GM12891 (cell line): ENCODE measurements at regions not wholly inside any gene's neighbourhood (a gene's known extent, or its start where the extent isn't known, plus 50 kb on each side); places are given as distances from the start of the nearest gene placed in this dataset.

Experiments used
- POLR2A ChIP-seq: IDR thresholded peaks from 2 replicates; pipeline ENCODE4 v1.6.1; 2011; ENCODE audit warnings: low read depth, low read length, control low read depth
- TAF1 ChIP-seq: IDR thresholded peaks from 2 replicates; pipeline ENCODE4 v1.6.1; 2011; ENCODE audit warnings: low read depth, low read length, control low read depth

DNA sequence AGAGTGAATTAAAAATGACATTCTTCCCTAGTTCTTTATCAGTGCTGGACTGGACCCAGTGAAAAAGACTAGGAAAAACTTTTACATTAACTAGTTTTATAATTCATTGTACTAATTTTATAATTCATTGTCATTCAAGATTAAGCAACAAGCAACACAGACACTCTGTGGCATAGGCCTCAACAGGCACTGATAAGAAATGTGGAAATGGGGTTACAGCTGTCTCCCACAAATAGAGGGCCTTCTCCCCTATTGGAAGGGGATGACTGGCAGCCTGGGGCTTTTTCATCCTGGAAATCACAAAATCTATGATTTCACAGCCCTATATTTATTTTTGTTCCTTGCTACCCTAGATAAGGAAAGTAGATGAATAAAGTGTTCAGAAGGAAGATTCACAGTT lies 370.6 kb downstream of the GBE1 start:
- TF ChIP-seq TAF1 (no peak), POLR2A (no peak)
